ENCODE measurements at regions not wholly inside any gene's neighbourhood (a gene's known extent, or its start where the extent isn't known, plus 50 kb on each side); places are given as distances from the start of the nearest gene placed in this dataset.

DNA sequence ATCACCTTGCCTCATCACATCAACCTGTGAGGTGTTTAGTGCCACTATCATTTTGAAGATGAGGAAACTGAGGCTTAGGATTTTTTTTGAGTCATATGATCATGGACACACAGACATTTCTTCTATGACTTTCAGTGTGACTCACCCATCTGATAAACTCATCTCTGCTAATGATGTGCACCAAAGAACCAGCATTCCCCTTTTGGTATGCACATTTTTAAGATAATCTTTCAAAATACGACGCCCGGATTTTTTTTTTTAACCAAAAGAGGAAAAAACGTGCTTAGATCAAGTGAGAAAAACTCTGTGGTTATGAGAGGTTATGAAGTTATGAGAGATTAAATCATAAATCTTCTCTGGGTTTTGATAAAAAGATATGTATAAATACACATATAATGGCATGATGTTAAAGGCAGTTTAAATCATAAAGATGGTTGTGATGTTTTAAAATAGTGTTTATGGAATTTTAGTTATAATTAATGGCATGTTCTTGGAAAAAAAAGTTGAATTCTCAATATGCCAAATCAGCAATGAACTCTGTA, 948.1 kb downstream of the TMTC2 start:
- ATAC-seq: peak; percentile 78
- peak; percentile 70; the same call in 1 of the 2 replicates for TF ChIP-seq ISL1 (CRISPR knock-in tag; IDR thresholded peaks at IDR 0.05)
- TF ChIP-seq OSR1 (CRISPR knock-in tag; IDR thresholded peaks at IDR 0.05): no peak
- TF ChIP-seq, protein P1, sequence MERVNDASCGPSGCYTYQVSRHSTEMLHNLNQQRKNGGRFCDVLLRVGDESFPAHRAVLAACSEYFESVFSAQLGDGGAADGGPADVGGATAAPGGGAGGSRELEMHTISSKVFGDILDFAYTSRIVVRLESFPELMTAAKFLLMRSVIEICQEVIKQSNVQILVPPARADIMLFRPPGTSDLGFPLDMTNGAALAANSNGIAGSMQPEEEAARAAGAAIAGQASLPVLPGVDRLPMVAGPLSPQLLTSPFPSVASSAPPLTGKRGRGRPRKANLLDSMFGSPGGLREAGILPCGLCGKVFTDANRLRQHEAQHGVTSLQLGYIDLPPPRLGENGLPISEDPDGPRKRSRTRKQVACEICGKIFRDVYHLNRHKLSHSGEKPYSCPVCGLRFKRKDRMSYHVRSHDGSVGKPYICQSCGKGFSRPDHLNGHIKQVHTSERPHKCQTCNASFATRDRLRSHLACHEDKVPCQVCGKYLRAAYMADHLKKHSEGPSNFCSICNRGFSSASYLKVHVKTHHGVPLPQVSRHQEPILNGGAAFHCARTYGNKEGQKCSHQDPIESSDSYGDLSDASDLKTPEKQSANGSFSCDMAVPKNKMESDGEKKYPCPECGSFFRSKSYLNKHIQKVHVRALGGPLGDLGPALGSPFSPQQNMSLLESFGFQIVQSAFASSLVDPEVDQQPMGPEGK (CRISPR knock-in tag; IDR thresholded peaks at IDR 0.05; ENCODE audit: borderline replicate concordance): no peak
- no peak for TF ChIP-seq ZNF70 (CRISPR knock-in tag; IDR thresholded peaks at IDR 0.05)
- TF ChIP-seq TCF4 (CRISPR knock-in tag; IDR thresholded peaks at IDR 0.05; ENCODE audit: borderline replicate concordance): no peak
- 0 out of 2 replicates have a peak, but pooled peaks have one; percentile 51 for TF ChIP-seq TOX (CRISPR knock-in tag; IDR thresholded peaks at IDR 0.05; ENCODE audit: borderline replicate concordance)
- TF ChIP-seq, protein P2, sequence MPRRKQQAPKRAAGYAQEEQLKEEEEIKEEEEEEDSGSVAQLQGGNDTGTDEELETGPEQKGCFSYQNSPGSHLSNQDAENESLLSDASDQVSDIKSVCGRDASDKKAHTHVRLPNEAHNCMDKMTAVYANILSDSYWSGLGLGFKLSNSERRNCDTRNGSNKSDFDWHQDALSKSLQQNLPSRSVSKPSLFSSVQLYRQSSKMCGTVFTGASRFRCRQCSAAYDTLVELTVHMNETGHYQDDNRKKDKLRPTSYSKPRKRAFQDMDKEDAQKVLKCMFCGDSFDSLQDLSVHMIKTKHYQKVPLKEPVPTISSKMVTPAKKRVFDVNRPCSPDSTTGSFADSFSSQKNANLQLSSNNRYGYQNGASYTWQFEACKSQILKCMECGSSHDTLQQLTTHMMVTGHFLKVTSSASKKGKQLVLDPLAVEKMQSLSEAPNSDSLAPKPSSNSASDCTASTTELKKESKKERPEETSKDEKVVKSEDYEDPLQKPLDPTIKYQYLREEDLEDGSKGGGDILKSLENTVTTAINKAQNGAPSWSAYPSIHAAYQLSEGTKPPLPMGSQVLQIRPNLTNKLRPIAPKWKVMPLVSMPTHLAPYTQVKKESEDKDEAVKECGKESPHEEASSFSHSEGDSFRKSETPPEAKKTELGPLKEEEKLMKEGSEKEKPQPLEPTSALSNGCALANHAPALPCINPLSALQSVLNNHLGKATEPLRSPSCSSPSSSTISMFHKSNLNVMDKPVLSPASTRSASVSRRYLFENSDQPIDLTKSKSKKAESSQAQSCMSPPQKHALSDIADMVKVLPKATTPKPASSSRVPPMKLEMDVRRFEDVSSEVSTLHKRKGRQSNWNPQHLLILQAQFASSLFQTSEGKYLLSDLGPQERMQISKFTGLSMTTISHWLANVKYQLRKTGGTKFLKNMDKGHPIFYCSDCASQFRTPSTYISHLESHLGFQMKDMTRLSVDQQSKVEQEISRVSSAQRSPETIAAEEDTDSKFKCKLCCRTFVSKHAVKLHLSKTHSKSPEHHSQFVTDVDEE (CRISPR knock-in tag; IDR thresholded peaks at IDR 0.05): no peak
- no peak for TF ChIP-seq ZNF8 (CRISPR knock-in tag; IDR thresholded peaks at IDR 0.05)
- no peak for TF ChIP-seq SNAI2 (CRISPR knock-in tag; IDR thresholded peaks at IDR 0.05)

DNA sequence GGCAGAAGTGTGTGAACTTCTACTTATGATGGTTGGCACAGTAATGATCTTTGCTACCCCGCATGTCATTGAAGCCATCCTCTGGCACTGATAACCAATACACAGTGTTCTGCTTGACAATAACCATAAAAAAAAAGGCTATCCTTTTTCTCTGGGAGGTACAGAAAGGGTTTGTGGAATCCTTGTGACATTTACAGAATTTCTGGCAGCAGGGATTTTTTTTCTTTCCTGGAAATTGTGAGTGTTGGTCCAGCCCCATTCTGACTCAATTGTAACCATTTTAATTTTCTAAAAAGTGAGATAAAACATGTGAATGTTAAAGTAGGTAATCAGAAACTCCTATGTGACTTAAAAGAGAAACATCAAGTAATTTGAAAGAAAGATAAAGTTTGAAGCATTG, 943.8 kb downstream of the TMTC2 start:
- ATAC-seq: no peak
- TF ChIP-seq RARB (CRISPR knock-in tag; IDR thresholded peaks at IDR 0.05) (no peak), ISL1 (CRISPR knock-in tag; IDR thresholded peaks at IDR 0.05) (no peak), ZNF8 (CRISPR knock-in tag; IDR thresholded peaks at IDR 0.05) (no peak), ZNF70 (CRISPR knock-in tag; IDR thresholded peaks at IDR 0.05) (no peak), GLIS3 (CRISPR knock-in tag; IDR thresholded peaks at IDR 0.05) (no peak), TCF4 (CRISPR knock-in tag; IDR thresholded peaks at IDR 0.05; ENCODE audit: borderline replicate concordance) (no peak), SNAI2 (CRISPR knock-in tag; IDR thresholded peaks at IDR 0.05) (no peak), ZC3H10 (CRISPR knock-in tag; IDR thresholded peaks at IDR 0.05) (no peak), ZFP30 (CRISPR knock-in tag; IDR thresholded peaks at IDR 0.05) (no peak), CSDC2 (CRISPR knock-in tag; IDR thresholded peaks at IDR 0.05) (no peak), ZFP3 (CRISPR knock-in tag; IDR thresholded peaks at IDR 0.05) (no peak), TOX (CRISPR knock-in tag; IDR thresholded peaks at IDR 0.05; ENCODE audit: borderline replicate concordance) (no peak), ZNF565 (CRISPR knock-in tag; conservative IDR thresholded peaks at IDR 0.05; ENCODE audit: low read depth) (no peak)
- TF ChIP-seq, protein P2 (CRISPR knock-in tag; IDR thresholded peaks at IDR 0.05): no peak
- TF ChIP-seq, protein P1 (CRISPR knock-in tag; IDR thresholded peaks at IDR 0.05; ENCODE audit: borderline replicate concordance): no peak
- TF ChIP-seq, protein P3, sequence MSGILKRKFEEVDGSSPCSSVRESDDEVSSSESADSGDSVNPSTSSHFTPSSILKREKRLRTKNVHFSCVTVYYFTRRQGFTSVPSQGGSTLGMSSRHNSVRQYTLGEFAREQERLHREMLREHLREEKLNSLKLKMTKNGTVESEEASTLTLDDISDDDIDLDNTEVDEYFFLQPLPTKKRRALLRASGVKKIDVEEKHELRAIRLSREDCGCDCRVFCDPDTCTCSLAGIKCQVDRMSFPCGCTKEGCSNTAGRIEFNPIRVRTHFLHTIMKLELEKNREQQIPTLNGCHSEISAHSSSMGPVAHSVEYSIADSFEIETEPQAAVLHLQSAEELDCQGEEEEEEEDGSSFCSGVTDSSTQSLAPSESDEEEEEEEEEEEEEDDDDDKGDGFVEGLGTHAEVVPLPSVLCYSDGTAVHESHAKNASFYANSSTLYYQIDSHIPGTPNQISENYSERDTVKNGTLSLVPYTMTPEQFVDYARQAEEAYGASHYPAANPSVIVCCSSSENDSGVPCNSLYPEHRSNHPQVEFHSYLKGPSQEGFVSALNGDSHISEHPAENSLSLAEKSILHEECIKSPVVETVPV (CRISPR knock-in tag; IDR thresholded peaks at IDR 0.05): no peak
- TF ChIP-seq, protein P4, sequence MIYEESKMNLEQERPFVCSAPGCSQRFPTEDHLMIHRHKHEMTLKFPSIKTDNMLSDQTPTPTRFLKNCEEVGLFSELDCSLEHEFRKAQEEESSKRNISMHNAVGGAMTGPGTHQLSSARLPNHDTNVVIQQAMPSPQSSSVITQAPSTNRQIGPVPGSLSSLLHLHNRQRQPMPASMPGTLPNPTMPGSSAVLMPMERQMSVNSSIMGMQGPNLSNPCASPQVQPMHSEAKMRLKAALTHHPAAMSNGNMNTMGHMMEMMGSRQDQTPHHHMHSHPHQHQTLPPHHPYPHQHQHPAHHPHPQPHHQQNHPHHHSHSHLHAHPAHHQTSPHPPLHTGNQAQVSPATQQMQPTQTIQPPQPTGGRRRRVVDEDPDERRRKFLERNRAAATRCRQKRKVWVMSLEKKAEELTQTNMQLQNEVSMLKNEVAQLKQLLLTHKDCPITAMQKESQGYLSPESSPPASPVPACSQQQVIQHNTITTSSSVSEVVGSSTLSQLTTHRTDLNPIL (CRISPR knock-in tag; IDR thresholded peaks at IDR 0.05; ENCODE audit: low read depth): no peak
- TF ChIP-seq, protein P5, sequence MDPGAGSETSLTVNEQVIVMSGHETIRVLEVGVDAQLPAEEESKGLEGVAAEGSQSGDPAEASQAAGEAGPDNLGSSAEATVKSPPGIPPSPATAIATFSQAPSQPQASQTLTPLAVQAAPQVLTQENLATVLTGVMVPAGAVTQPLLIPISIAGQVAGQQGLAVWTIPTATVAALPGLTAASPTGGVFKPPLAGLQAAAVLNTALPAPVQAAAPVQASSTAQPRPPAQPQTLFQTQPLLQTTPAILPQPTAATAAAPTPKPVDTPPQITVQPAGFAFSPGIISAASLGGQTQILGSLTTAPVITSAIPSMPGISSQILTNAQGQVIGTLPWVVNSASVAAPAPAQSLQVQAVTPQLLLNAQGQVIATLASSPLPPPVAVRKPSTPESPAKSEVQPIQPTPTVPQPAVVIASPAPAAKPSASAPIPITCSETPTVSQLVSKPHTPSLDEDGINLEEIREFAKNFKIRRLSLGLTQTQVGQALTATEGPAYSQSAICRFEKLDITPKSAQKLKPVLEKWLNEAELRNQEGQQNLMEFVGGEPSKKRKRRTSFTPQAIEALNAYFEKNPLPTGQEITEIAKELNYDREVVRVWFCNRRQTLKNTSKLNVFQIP (CRISPR knock-in tag; IDR thresholded peaks at IDR 0.05; ENCODE audit: borderline replicate concordance, low read depth): no peak

Measured in SK-N-SH treated with all-trans-retinoic acid at 6 μM for 48 hours (cell line).